GM23338 (cell line): ENCODE measurements at regions not wholly inside any gene's neighbourhood (a gene's known extent, or its start where the extent isn't known, plus 50 kb on each side); places are given as distances from the start of the nearest gene placed in this dataset.

Source experiments
- ATAC-seq: fragments of 200-7000 bp; cut with Tn5 transposase; 3 replicates; pipeline ENCODE4 v1.9.1; 2020
- DNase-seq: peaks from one replicate; pipeline ENCODE4 v3.0.0-alpha.2; 2015; ENCODE audit warnings: low spot score
- H2AFZ ChIP-seq: fragments of 200-600 bp; sonication (generic); 2 replicates; pipeline ENCODE4 v1.8.0; 2016; ENCODE audit warnings: antibody characterized with exemption, mild to moderate bottlenecking, moderate library complexity
- H3F3A ChIP-seq: fragments of 200-600 bp; sonication (generic); replicated peaks from 2 replicates; pipeline ENCODE4 v1.8.0; 2017; ENCODE audit warnings: antibody characterized with exemption, mixed run types, low read depth
- H3K27ac ChIP-seq: fragments of 200-600 bp; sonication (generic); 2 replicates; pipeline ENCODE4 v1.6.1; 2016; ENCODE audit warnings: low read depth
- H3K27me3 ChIP-seq: fragments of 200-600 bp; sonication (generic); 2 replicates; pipeline ENCODE4 v1.8.0; 2016; ENCODE audit warnings: mild to moderate bottlenecking, mixed run types, moderate library complexity; ENCODE audit not compliant: insufficient read depth
- H3K36me3 ChIP-seq: fragments of 200-600 bp; sonication (generic); 2 replicates; pipeline ENCODE4 v1.8.0; 2016; ENCODE audit warnings: mild to moderate bottlenecking; ENCODE audit not compliant: insufficient read depth
- H3K4me1 ChIP-seq: fragments of 200-600 bp; sonication (generic); 2 replicates; pipeline ENCODE4 v1.8.0; 2016; ENCODE audit warnings: mild to moderate bottlenecking, moderate library complexity; ENCODE audit not compliant: insufficient read depth
- H3K4me2 ChIP-seq: fragments of 200-600 bp; sonication (generic); 2 replicates; pipeline ENCODE4 v1.7.1; 2017; ENCODE audit warnings: mixed run types
- H3K4me3 ChIP-seq: fragments of 200-600 bp; sonication (generic); 2 replicates; pipeline ENCODE4 v1.6.1; 2016; ENCODE audit warnings: mixed run types
- H3K79me2 ChIP-seq: fragments of 200-600 bp; sonication (generic); replicated peaks from 2 replicates; pipeline ENCODE4 v1.8.0; 2017; ENCODE audit warnings: mild to moderate bottlenecking; ENCODE audit not compliant: insufficient read depth
- H3K9me2 ChIP-seq: fragments of 200-600 bp; sonication (generic); 2 replicates; pipeline ENCODE4 v1.8.0; 2017; ENCODE audit not compliant: insufficient read depth
- H4K20me1 ChIP-seq: fragments of 200-600 bp; sonication (generic); replicated peaks from 2 replicates; pipeline ENCODE4 v1.8.0; 2017; ENCODE audit warnings: mild to moderate bottlenecking; ENCODE audit not compliant: insufficient read depth
- H3K27ac Mint-ChIP-seq: 2 replicates; pipeline ENCODE4 v1.8.0; 2020; ENCODE audit warnings: inconsistent platforms, mild to moderate bottlenecking, moderate library complexity, mixed read lengths
- H3K27me3 Mint-ChIP-seq: 3 replicates; pipeline ENCODE4 v1.8.0; 2022; ENCODE audit warnings: low read depth, mild to moderate bottlenecking, moderate library complexity, mixed read lengths, inconsistent platforms; ENCODE audit not compliant: insufficient read depth, poor library complexity
- H3K36me3 Mint-ChIP-seq: 3 replicates; pipeline ENCODE4 v1.8.0; 2021; ENCODE audit warnings: low read depth, mild to moderate bottlenecking, inconsistent platforms, moderate library complexity, mixed read lengths
- H3K4me1 Mint-ChIP-seq: 3 replicates; pipeline ENCODE4 v1.8.0; 2020; ENCODE audit warnings: mild to moderate bottlenecking, inconsistent platforms, mixed read lengths
- H3K4me3 Mint-ChIP-seq: 3 replicates; pipeline ENCODE4 v1.8.0; 2021; ENCODE audit warnings: moderate library complexity, mild to moderate bottlenecking, inconsistent platforms, mixed read lengths
- H3K9me3 Mint-ChIP-seq: 3 replicates; pipeline ENCODE4 v1.8.0; 2020; ENCODE audit warnings: moderate library complexity, mild to moderate bottlenecking, inconsistent platforms, mixed read lengths
- CREB1 ChIP-seq: fragments of 250-450 bp; sonication (Bioruptor Pico); IDR thresholded peaks from 2 replicates; pipeline ENCODE4 v1.5.0; 2020; ENCODE audit warnings: low read depth, mild to moderate bottlenecking, moderate library complexity
- CTCF ChIP-seq, 2 experiments: fragments of 200-600 bp in 1 of 2; sonication (generic) in 1 of 2; conservative IDR thresholded peaks; 2 replicates each; pipeline versions ENCODE4 v1.5.1 to v1.6.1; 2016 to 2017; ENCODE audit warnings: antibody characterized with exemption in 2 of 2, low read depth in 2 of 2, mild to moderate bottlenecking in 2 of 2, moderate library complexity in 1 of 2
- ETS1 ChIP-seq: IDR thresholded peaks from 2 replicates; pipeline ENCODE4 v1.6.1; 2016; ENCODE audit warnings: antibody characterized with exemption
- EZH2 ChIP-seq: fragments of 200-600 bp; sonication (generic); IDR thresholded peaks from one replicate; pipeline ENCODE4 v1.8.0; 2017; ENCODE audit warnings: antibody characterized with exemption, mild to moderate bottlenecking, low read depth; ENCODE audit not compliant: unreplicated experiment
- EZH2phosphoT487 ChIP-seq: fragments of 200-600 bp; sonication (generic); IDR thresholded peaks from one replicate; pipeline ENCODE4 v1.8.1; 2018; ENCODE audit warnings: antibody characterized with exemption; ENCODE audit not compliant: unreplicated experiment
- JUNB ChIP-seq: IDR thresholded peaks from one replicate; pipeline ENCODE4 v1.6.1; 2016; ENCODE audit warnings: antibody characterized with exemption; ENCODE audit not compliant: unreplicated experiment
- POLR2AphosphoS5 ChIP-seq: IDR thresholded peaks from 2 replicates; pipeline ENCODE4 v1.6.1; 2016; ENCODE audit warnings: antibody characterized with exemption, low read depth
- STAT1 ChIP-seq: IDR thresholded peaks from one replicate; pipeline ENCODE4 v1.6.1; 2016; ENCODE audit warnings: antibody characterized with exemption; ENCODE audit not compliant: unreplicated experiment
- ZNF114 ChIP-seq: fragments of 250-450 bp; sonication (Bioruptor Pico); IDR thresholded peaks from 2 replicates; pipeline ENCODE4 v1.5.0; 2020; ENCODE audit warnings: mild to moderate bottlenecking, moderate library complexity
- ZNF331 ChIP-seq: fragments of 250-450 bp; sonication (Bioruptor Pico); IDR thresholded peaks from 2 replicates; pipeline ENCODE4 v1.5.0; 2020; ENCODE audit warnings: low read depth, mild to moderate bottlenecking, moderate library complexity
- TF ChIP-seq, protein P1 (sequence below): IDR thresholded peaks from one replicate; pipeline ENCODE4 v1.6.1; 2018; ENCODE audit warnings: antibody characterized with exemption; ENCODE audit not compliant: unreplicated experiment

DNA sequence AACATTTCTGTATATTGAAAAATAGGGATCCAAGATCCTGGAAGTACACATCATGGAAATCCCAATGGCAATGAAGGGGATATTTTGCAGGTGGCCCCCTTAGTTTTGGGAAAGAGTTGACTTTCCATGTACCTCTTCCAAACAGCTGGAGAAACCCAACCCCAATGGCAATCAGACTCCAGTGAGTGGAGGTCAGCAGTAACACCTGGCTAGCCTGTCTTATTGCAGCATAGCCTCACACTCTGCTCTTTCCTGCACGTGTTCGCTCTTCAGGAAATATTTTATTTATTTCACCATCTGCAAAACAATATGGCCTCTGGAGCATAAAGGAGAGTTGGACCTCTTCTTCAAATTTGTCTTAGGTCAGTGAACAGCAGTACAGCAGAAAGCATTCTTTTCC is 340.0 kb upstream of the NRP1 start:
- no peaks in the 10 kb centered on the region for H3K27me3 Mint-ChIP-seq
- Histone ChIP-seq H3K9me2 (peaks cover 3% of the 10 kb centered on the region; the same call in 1 of the 2 replicates), H3K4me3 (no peak overlapping the region), H3K27me3 (no peaks in the 10 kb centered on the region), H3K4me1 (no peaks in the 10 kb centered on the region), H4K20me1 (no peaks in the 10 kb centered on the region), H3K79me2 (no peaks in the 10 kb centered on the region), H2AFZ (no peak overlapping the region), H3K36me3 (no peaks in the 10 kb centered on the region), H3K27ac (no peak overlapping the region), H3F3A (no peaks in the 10 kb centered on the region), H3K4me2 (no peak overlapping the region)
- peaks cover 18% of the 10 kb centered on the region for H3K9me3 Mint-ChIP-seq
- no peak for ATAC-seq
- H3K36me3 Mint-ChIP-seq: peaks cover 13% of the 10 kb centered on the region
- no peak for DNase-seq
- no peaks in the 10 kb centered on the region for H3K4me1 Mint-ChIP-seq
- no peak overlapping the region for H3K27ac Mint-ChIP-seq
- no peak for TF ChIP-seq ETS1
- no peak for TF ChIP-seq ZNF114 (CRISPR knock-in tag)
- TF ChIP-seq EZH2phosphoT487: no peak
- no peak for TF ChIP-seq CREB1
- TF ChIP-seq EZH2: no peak
- TF ChIP-seq, protein P1, sequence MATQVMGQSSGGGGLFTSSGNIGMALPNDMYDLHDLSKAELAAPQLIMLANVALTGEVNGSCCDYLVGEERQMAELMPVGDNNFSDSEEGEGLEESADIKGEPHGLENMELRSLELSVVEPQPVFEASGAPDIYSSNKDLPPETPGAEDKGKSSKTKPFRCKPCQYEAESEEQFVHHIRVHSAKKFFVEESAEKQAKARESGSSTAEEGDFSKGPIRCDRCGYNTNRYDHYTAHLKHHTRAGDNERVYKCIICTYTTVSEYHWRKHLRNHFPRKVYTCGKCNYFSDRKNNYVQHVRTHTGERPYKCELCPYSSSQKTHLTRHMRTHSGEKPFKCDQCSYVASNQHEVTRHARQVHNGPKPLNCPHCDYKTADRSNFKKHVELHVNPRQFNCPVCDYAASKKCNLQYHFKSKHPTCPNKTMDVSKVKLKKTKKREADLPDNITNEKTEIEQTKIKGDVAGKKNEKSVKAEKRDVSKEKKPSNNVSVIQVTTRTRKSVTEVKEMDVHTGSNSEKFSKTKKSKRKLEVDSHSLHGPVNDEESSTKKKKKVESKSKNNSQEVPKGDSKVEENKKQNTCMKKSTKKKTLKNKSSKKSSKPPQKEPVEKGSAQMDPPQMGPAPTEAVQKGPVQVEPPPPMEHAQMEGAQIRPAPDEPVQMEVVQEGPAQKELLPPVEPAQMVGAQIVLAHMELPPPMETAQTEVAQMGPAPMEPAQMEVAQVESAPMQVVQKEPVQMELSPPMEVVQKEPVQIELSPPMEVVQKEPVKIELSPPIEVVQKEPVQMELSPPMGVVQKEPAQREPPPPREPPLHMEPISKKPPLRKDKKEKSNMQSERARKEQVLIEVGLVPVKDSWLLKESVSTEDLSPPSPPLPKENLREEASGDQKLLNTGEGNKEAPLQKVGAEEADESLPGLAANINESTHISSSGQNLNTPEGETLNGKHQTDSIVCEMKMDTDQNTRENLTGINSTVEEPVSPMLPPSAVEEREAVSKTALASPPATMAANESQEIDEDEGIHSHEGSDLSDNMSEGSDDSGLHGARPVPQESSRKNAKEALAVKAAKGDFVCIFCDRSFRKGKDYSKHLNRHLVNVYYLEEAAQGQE: no peak
- no peak for TF ChIP-seq POLR2AphosphoS5
- no peak for TF ChIP-seq STAT1
- no peak overlapping the region for H3K4me3 Mint-ChIP-seq

GRCh38 chr10:33673839-33674415 is 339.5 kb upstream of the NRP1 start:
- no peak for ATAC-seq
- TF ChIP-seq EZH2phosphoT487 (no peak), STAT1 (no peak), JUNB (no peak), CTCF (conservative IDR thresholded peaks at IDR 0.05; ENCODE audit: low read depth in 2 of 2) (no peak), ZNF331 (CRISPR knock-in tag) (no peak), POLR2AphosphoS5 (no peak), ZNF114 (CRISPR knock-in tag) (no peak)

More at GRCh38 chr10:33673839-33674415, 339.5 kb upstream of the NRP1 start:
- DNase-seq: no peak
- H4K20me1 ChIP-seq: no peaks in the 10 kb centered on the region
- H3K4me1 ChIP-seq: no peaks in the 10 kb centered on the region
- peaks cover 13% of the 10 kb centered on the region for H3K36me3 Mint-ChIP-seq
- no peak overlapping the region for H3K27ac ChIP-seq
- peaks cover 18% of the 10 kb centered on the region for H3K9me3 Mint-ChIP-seq
- no peaks in the 10 kb centered on the region for H3K79me2 ChIP-seq
- no peaks in the 10 kb centered on the region for H3K27me3 Mint-ChIP-seq
- no peak overlapping the region for H3K4me2 ChIP-seq
- peaks cover 2% of the 10 kb centered on the region; the same call in 1 of the 2 replicates for H3K9me2 ChIP-seq
- H3K27ac Mint-ChIP-seq: no peak overlapping the region
- no peaks in the 10 kb centered on the region for H3K36me3 ChIP-seq
- no peak overlapping the region for H3K4me3 ChIP-seq
- no peak overlapping the region for H2AFZ ChIP-seq
- no peaks in the 10 kb centered on the region for H3K27me3 ChIP-seq
- no peak overlapping the region for H3K4me3 Mint-ChIP-seq
- H3K4me1 Mint-ChIP-seq: no peaks in the 10 kb centered on the region
- H3F3A ChIP-seq: no peaks in the 10 kb centered on the region
